ENCODE measurements at regions not wholly inside any gene's neighbourhood (a gene's known extent, or its start where the extent isn't known, plus 50 kb on each side); places are given as distances from the start of the nearest gene placed in this dataset.
A peak's percentile ranks its signal among the peaks of the same experiment; 100 is the strongest.

- Histone ChIP-seq H3K79me2 (ENCODE audit: control insufficient read depth in 1 of 2, insufficient read depth in 2 of 2, low read length in 2 of 2) (no peaks in the 10 kb centered on the region), H3K23me2 (ENCODE audit: low read depth, low read length) (peaks cover 4% of the 10 kb centered on the region; the same call in 1 of the 2 replicates), H2AK5ac (ENCODE audit: low read depth, low read length) (no peak overlapping the region; the same call in 1 of the 2 replicates), H2BK120ac (replicated peaks; ENCODE audit: low read depth, low read length) (no peak overlapping the region), H2AFZ (ENCODE audit: low read length) (no peak overlapping the region), H3K4me3 (ENCODE audit: extremely low read depth in 1 of 4, insufficient read depth in 2 of 4, low read depth in 3 of 4, low read length in 4 of 4) (no peak overlapping the region), H3K9me3 (ENCODE audit: insufficient read depth in 2 of 2, low read depth in 1 of 2, low read length in 1 of 2) (no peaks in the 10 kb centered on the region), H3K4me2 (ENCODE audit: insufficient read depth in 1 of 2, low read depth in 2 of 2, low read length in 2 of 2) (no peak overlapping the region), H3K18ac (ENCODE audit: extremely low read depth, low read length) (no peak overlapping the region; the same call in 1 of the 2 replicates), H3K14ac (ENCODE audit: insufficient read length) (no peak overlapping the region), H2BK20ac (ENCODE audit: low read length) (no peak overlapping the region; the same call in 1 of the 2 replicates), H2BK15ac (ENCODE audit: low read length) (peak overlapping the region; percentile 53), H2BK5ac (ENCODE audit: low read depth, low read length) (no peak overlapping the region), H2BK12ac (ENCODE audit: low read depth, low read length) (peak overlapping the region; percentile 84; the same call in 1 of the 2 replicates), H4K91ac (replicated peaks; ENCODE audit: insufficient read length, low read length) (no peak overlapping the region), H4K20me1 (replicated peaks in 1 of 2; ENCODE audit: control insufficient read depth in 1 of 2, insufficient read depth in 2 of 2, low read length in 2 of 2) (peaks cover 0 to 2% of the 10 kb centered on the region in 2 experiments), H4K5ac (ENCODE audit: insufficient read length, low read depth, low read length) (no peak overlapping the region), H3K36me3 (ENCODE audit: control insufficient read depth in 2 of 4, insufficient read depth in 4 of 4, low read length in 3 of 4) (no peaks in the 10 kb centered on the region), H3K23ac (ENCODE audit: insufficient read length) (no peak overlapping the region), H3K4ac (replicated peaks; ENCODE audit: insufficient read length, low read depth, low read length) (no peak overlapping the region), H3K27ac (ENCODE audit: low read depth, low read length) (no peak overlapping the region), H3K56ac (replicated peaks; ENCODE audit: insufficient read length, low read depth, low read length) (no peak overlapping the region), H4K8ac (ENCODE audit: extremely low read depth, insufficient read depth, low read length) (no peak overlapping the region), H3K9ac (replicated peaks in 1 of 4; ENCODE audit: extremely low read depth in 1 of 4, low read depth in 3 of 4, low read length in 3 of 4) (no peak overlapping the region), H3K27me3 (replicated peaks in 1 of 4; ENCODE audit: control insufficient read depth in 3 of 4, extremely low read depth in 1 of 4, insufficient read depth in 3 of 4, low read length in 3 of 4) (peaks cover 0 to 16% (median 8%) of the 10 kb centered on the region in 4 experiments; a peak in 5 of 7 replicates), H3K4me1 (replicated peaks in 1 of 4; ENCODE audit: control insufficient read depth in 3 of 4, insufficient read depth in 4 of 4, low read length in 3 of 4) (peaks cover 3 to 20% (median 17%) of the 10 kb centered on the region in 4 experiments), H3K79me1 (ENCODE audit: low read depth, low read length) (no peaks in the 10 kb centered on the region)
- WGBS, 2 experiments (ENCODE audit: extremely low coverage in 1 of 2, insufficient coverage in 1 of 2, insufficient read length in 1 of 2, insufficient replicate concordance in 2 of 2, low coverage in 1 of 2, low lambda C conversion rate in 2 of 2, missing lambda C conversion rate in 1 of 2), result 88% methylated on average over 7 of the region's 10 CpGs; no CpG with 5 or more reads in 1 of the 2 experiments
- DNase-seq (ENCODE audit: low read depth in 1 of 2, low spot score in 2 of 2) (no peak), FAIRE-seq (no peak)
- CTCF ChIA-PET (ENCODE audit: partially characterized antibody), result interaction anchor here (0.7 to 2.0 kb wide), 10 partner anchors 11 to 291 kb away, joined by 3 to 6 read pairs (median 3); no protein-coding TSS in a partner anchor
- POLR2A ChIA-PET (ENCODE audit: partially characterized antibody), result interaction anchor here (1.1 to 1.7 kb wide), 3 partner anchors 14 to 142 kb away, joined by 4 to 7 read pairs (median 4); no protein-coding TSS in a partner anchor
- TF ChIP-seq RXRA (IDR thresholded peaks at IDR 0.05; ENCODE audit: insufficient read depth, low read depth, low read length) (no peak), SP1 (IDR thresholded peaks at IDR 0.05; ENCODE audit: low read depth, low read length) (no peak), PHF8 (conservative IDR thresholded peaks at IDR 0.05; ENCODE audit: low read depth, low read length) (no peak), CTCF (IDR thresholded peaks at IDR 0.05; ENCODE audit: control extremely low read depth in 1 of 3, insufficient read depth in 1 of 3, low read depth in 1 of 3, low read length in 3 of 3) (no peak), EZH2 (IDR thresholded peaks at IDR 0.05; ENCODE audit: low read depth, low read length, severe bottlenecking) (no peak), BRCA1 (IDR thresholded peaks at IDR 0.05; ENCODE audit: low read depth, low read length) (no peak), TAF7 (optimal IDR thresholded peaks at IDR 0.05; ENCODE audit: borderline replicate concordance, low read depth, low read length) (no peak), RFX5 (IDR thresholded peaks at IDR 0.05; ENCODE audit: borderline replicate concordance, low read depth, low read length) (no peak), POU5F1 (IDR thresholded peaks at IDR 0.05; ENCODE audit: low read depth, low read length) (no peak), NANOG (IDR thresholded peaks at IDR 0.05; ENCODE audit: insufficient read depth, low read depth, low read length, poor library complexity, severe bottlenecking) (no peak)
Observed at GRCh38 chr9:129463477-129463876, 157.4 kb downstream of the C9orf50 start.
